Left ventricle myocardium inferior (tissue), 1 donor: ENCODE measurements at regions not wholly inside any gene's neighbourhood (a gene's known extent, or its start where the extent isn't known, plus 50 kb on each side); places are given as distances from the start of the nearest gene placed in this dataset.

Source experiments
- DNase-seq: peaks from one replicate; pipeline ENCODE4 v3.0.0-alpha.2; 2020
- H3K27ac ChIP-seq: fragments of 200-600 bp; replicated peaks from 2 replicates; pipeline ENCODE4 v1.8.0; 2021
- H3K27me3 ChIP-seq: fragments of 200-600 bp; 2 replicates; pipeline ENCODE4 v1.8.0; 2021; ENCODE audit warnings: low read depth
- H3K36me3 ChIP-seq: fragments of 200-600 bp; 2 replicates; pipeline ENCODE4 v1.8.0; 2021
- H3K4me1 ChIP-seq: fragments of 200-600 bp; 2 replicates; pipeline ENCODE4 v1.8.0; 2021
- H3K4me3 ChIP-seq: fragments of 200-600 bp; 2 replicates; pipeline ENCODE4 v1.8.0; 2021; ENCODE audit warnings: mild to moderate bottlenecking, moderate library complexity
- H3K9me3 ChIP-seq: fragments of 200-600 bp; replicated peaks from 2 replicates; pipeline ENCODE4 v1.8.0; 2021
- intact Hi-C: fragments of 100-400 bp; cut with micrococcal nuclease; formaldehyde crosslinking; loops from one replicate; pipeline ENCODE4 v1.11.0; 2022
- TF ChIP-seq, protein P1 (sequence below): fragments of 200-600 bp; IDR thresholded peaks from 2 replicates; pipeline ENCODE4 v1.8.0; 2021; ENCODE audit warnings: antibody characterized with exemption, mild to moderate bottlenecking, borderline replicate concordance
- donor health status: DM: no; HTN: yes; CAD: no; lungs with severe emphysema.

DNA sequence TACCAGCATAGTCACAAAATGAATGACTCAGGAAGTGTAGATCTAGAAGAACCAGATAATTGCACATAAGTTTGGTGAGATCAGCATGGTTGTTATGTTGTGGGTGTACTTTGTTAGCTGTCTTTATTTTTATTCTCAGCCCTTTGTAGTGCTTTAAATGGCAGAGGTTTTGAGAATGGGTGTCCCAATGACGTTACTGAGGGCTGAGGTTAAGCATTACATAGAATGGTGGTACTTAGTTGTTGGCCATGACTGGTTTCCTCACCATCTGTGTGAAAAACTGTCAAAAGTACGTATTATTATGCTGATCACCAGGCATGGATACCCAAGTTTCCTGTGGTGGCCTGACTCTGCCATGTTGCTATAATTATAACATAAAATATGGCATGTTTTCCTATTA lies 165.8 kb downstream of the UBE2E3 start:
- Histone ChIP-seq H3K4me1 (no peaks in the 10 kb centered on the region), H3K27me3 (peaks cover 3% of the 10 kb centered on the region), H3K9me3 (no peaks in the 10 kb centered on the region), H3K36me3 (no peaks in the 10 kb centered on the region), H3K27ac (no peak overlapping the region), H3K4me3 (no peak overlapping the region)
- TF ChIP-seq, protein P1, sequence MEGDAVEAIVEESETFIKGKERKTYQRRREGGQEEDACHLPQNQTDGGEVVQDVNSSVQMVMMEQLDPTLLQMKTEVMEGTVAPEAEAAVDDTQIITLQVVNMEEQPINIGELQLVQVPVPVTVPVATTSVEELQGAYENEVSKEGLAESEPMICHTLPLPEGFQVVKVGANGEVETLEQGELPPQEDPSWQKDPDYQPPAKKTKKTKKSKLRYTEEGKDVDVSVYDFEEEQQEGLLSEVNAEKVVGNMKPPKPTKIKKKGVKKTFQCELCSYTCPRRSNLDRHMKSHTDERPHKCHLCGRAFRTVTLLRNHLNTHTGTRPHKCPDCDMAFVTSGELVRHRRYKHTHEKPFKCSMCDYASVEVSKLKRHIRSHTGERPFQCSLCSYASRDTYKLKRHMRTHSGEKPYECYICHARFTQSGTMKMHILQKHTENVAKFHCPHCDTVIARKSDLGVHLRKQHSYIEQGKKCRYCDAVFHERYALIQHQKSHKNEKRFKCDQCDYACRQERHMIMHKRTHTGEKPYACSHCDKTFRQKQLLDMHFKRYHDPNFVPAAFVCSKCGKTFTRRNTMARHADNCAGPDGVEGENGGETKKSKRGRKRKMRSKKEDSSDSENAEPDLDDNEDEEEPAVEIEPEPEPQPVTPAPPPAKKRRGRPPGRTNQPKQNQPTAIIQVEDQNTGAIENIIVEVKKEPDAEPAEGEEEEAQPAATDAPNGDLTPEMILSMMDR, result no peak
- intact Hi-C loops, result no loop called here
- no peak for DNase-seq

DNA sequence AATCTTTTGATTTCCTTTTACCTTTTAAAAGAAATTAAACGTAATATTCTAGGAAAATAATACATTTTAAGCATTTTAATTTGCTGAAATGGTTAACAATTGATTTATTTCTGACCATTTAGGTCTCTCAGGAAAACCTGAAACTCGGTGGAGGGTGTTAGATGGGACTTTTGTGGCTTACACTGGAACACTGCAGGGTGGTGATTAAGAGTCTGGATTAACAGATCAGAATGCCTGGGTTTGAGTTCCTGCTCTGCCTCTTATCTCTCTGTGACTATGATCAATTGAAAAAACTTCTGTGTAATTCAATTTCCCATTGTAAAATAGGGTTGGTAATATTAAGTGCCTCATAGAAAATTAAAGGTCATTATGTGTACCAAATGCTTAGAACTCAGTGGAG lies 168.7 kb downstream of the UBE2E3 start:
- H3K27ac ChIP-seq, result no peak overlapping the region
- no peaks in the 10 kb centered on the region for H3K36me3 ChIP-seq
- H3K27me3 ChIP-seq, result peaks cover 3% of the 10 kb centered on the region
- DNase-seq, result no peak
- TF ChIP-seq, protein P1, result no peak
- no peak overlapping the region for H3K4me3 ChIP-seq
- no peaks in the 10 kb centered on the region for H3K9me3 ChIP-seq
- intact Hi-C loops, result no loop called here
- no peaks in the 10 kb centered on the region for H3K4me1 ChIP-seq

DNA sequence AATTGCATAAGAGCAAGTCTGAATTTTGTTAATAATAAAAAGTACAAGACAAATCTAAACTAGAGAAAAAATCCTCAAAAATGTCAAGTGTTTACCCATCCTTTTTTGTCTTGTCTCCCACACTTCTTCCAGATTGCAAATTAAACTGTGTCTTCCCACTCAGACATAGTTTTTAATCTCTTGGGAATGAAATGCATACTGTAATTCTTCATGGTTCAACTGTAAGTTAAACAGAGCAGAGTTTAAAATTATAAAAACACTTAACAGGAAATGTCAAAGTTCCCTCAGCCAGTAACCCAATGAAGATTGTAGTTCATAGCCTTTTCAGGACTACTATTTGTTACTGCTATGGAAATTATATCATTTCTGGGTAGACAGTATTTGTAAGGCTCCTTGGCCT lies 171.8 kb downstream of the UBE2E3 start:
- intact Hi-C loops, result no loop called here
- no peak overlapping the region for H3K4me3 ChIP-seq
- no peaks in the 10 kb centered on the region for H3K27me3 ChIP-seq
- H3K27ac ChIP-seq, result no peak overlapping the region
- DNase-seq, result no peak
- H3K36me3 ChIP-seq, result no peaks in the 10 kb centered on the region
- peaks cover 11% of the 10 kb centered on the region for H3K9me3 ChIP-seq
- TF ChIP-seq, protein P1, result no peak
- no peaks in the 10 kb centered on the region for H3K4me1 ChIP-seq

GRCh38 chr2:181152701-181153100 lies 172.3 kb downstream of the UBE2E3 start:
- Histone ChIP-seq H3K27ac (no peak overlapping the region), H3K27me3 (no peaks in the 10 kb centered on the region), H3K4me3 (no peak overlapping the region), H3K4me1 (no peaks in the 10 kb centered on the region), H3K36me3 (no peaks in the 10 kb centered on the region), H3K9me3 (peaks cover 11% of the 10 kb centered on the region)
- TF ChIP-seq, protein P1, result no peak
- no peak for DNase-seq
- intact Hi-C loops, result no loop called here

GRCh38 chr2:181153886-181154285 lies 173.5 kb downstream of the UBE2E3 start:
- DNase-seq, result no peak
- Histone ChIP-seq H3K4me3 (no peak overlapping the region), H3K27me3 (no peaks in the 10 kb centered on the region), H3K9me3 (peaks cover 11% of the 10 kb centered on the region), H3K27ac (no peak overlapping the region), H3K4me1 (no peaks in the 10 kb centered on the region), H3K36me3 (no peaks in the 10 kb centered on the region)
- intact Hi-C loops, result no loop called here
- TF ChIP-seq, protein P1, result no peak

- no peak for DNase-seq
- intact Hi-C loops, result no loop called here
- peaks cover 11% of the 10 kb centered on the region for H3K9me3 ChIP-seq
- H3K4me1 ChIP-seq, result no peaks in the 10 kb centered on the region
- TF ChIP-seq, protein P1, result no peak
- no peak overlapping the region for H3K27ac ChIP-seq
- no peaks in the 10 kb centered on the region for H3K27me3 ChIP-seq
- H3K4me3 ChIP-seq, result no peak overlapping the region
- H3K36me3 ChIP-seq, result no peaks in the 10 kb centered on the region
These were observed 176.9 kb downstream of the UBE2E3 start for GRCh38 chr2:181157326-181157725.
